C4-2B (cell line): ENCODE measurements at regions not wholly inside any gene's neighbourhood (a gene's known extent, or its start where the extent isn't known, plus 50 kb on each side); places are given as distances from the start of the nearest gene placed in this dataset.

Experiments
- CTCF ChIP-seq: fragments of 450-650 bp; conservative IDR thresholded peaks from 2 replicates; pipeline ENCODE4 v1.5.1; 2017; ENCODE audit warnings: mild to moderate bottlenecking
- ZFX ChIP-seq: fragments of 450-650 bp; IDR thresholded peaks from 2 replicates; pipeline ENCODE4 v1.6.1; 2017

GRCh38 chr6:66376001-66376400 lies 669.0 kb upstream of the EYS start:
- TF ChIP-seq CTCF (no peak), ZFX (no peak)
